ENCODE measurements at regions not wholly inside any gene's neighbourhood (a gene's known extent, or its start where the extent isn't known, plus 50 kb on each side); places are given as distances from the start of the nearest gene placed in this dataset.
"Not testable (repeated sequence)": the region's sequence is repeated elsewhere in the genome, so short reads cannot be mapped to it uniquely, and the experiment has no call there.

DNA sequence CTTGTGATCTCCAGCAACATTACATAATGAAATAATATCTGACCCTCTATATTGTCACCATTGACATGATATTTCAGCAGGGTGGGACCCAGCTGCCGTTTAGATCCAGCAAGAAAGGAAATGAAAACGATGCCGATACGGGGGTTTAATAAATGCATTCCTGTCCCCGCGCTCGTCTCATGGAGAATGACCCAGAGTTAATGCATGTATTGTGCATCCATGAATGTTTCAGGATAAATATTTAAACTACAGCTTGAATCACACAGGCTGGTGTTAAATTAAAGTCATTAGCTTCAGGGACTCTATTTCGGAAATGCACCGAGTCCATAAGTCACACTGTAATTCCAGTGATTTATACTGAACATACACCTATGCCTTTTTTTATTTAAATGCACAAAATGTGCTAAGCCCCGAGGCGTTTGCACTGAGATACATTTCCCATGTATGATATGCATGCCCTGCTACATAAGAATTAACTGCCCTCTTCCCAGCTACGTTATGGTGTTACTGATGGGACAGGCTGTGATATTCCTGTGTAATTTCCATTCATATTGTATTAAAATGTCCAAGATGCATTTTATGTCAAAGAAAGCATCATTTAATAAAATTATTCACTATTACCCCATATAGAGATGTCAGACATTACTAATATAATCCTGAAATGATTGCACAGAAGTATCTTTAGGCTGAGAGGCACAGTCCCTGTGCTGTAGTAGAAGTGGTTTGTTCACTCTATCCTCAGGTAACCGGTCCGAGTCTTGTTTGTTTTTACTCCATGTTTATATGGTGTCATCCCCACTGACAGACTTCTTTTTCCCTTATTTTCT, 109.3 kb upstream of the ZNF516 start:
- Histone ChIP-seq H3K27ac (ENCODE audit: extremely low read depth, low read depth, low read length) (no peak overlapping the region), H3K4me1 (ENCODE audit: control insufficient read depth, insufficient read depth, low read length) (no peaks in the 10 kb centered on the region), H3K36me3 (ENCODE audit: control insufficient read depth in 2 of 2, insufficient read depth in 1 of 2, low read length in 2 of 2) (no peaks in the 10 kb centered on the region), H3K4me3 (ENCODE audit: low read depth, low read length) (no peak overlapping the region), H3K9me3 (ENCODE audit: control insufficient read depth, insufficient read depth, low read depth, low read length) (no peaks in the 10 kb centered on the region)
- ChIA-PET CTCF (interaction anchor here (0.7 to 1.2 kb wide), 2 partner anchors 16 to 24 kb away, joined by 3 read pairs; no protein-coding TSS in a partner anchor), POLR2A (no interaction called here)
- TF ChIP-seq ZNF146 (tag by site-specific recombination; IDR thresholded peaks at IDR 0.05) (no peak), SCRT2 (tag by site-specific recombination; IDR thresholded peaks at IDR 0.05) (no peak), ZNF660 (tag by site-specific recombination; IDR thresholded peaks at IDR 0.05) (no peak), ZBTB7A (tag by site-specific recombination; IDR thresholded peaks at IDR 0.05; ENCODE audit: low read depth) (no peak)

DNA sequence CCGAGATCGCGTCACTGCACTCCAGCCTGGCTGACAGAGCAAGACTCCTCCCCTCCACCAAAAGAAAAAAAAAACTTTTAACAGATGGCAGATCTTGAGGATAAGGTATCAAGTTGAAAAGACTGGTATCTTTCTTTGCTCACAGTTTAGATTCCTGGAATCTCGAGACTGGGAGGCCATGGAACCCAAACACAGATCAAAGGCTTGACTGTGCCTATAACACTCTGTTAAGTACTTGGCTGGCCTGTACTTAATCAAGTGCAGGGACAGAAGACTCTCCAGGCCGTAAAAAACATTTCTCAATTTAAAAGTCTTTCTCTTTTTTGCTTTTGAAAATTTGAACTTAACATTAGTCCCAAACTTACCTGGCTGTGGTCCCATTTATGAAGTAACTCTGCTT, 107.1 kb upstream of the ZNF516 start:
- H3K9me3 ChIP-seq (ENCODE audit: control insufficient read depth, insufficient read depth, low read depth, low read length) = no peaks in the 10 kb centered on the region
- H3K36me3 ChIP-seq (ENCODE audit: control insufficient read depth in 2 of 2, insufficient read depth in 1 of 2, low read length in 2 of 2) = no peaks in the 10 kb centered on the region
- H3K27ac ChIP-seq (ENCODE audit: extremely low read depth, low read depth, low read length) = no peak overlapping the region
- H3K4me3 ChIP-seq (ENCODE audit: low read depth, low read length) = no peak overlapping the region
- no peaks in the 10 kb centered on the region for H3K4me1 ChIP-seq (ENCODE audit: control insufficient read depth, insufficient read depth, low read length)
- POLR2A ChIA-PET = no interaction called here
- CTCF ChIA-PET = no interaction called here
- no peak for TF ChIP-seq KLF16 (tag by site-specific recombination; IDR thresholded peaks at IDR 0.05)
- no peak for TF ChIP-seq ZNF211 (tag by site-specific recombination; IDR thresholded peaks at IDR 0.05; ENCODE audit: low read depth)

DNA sequence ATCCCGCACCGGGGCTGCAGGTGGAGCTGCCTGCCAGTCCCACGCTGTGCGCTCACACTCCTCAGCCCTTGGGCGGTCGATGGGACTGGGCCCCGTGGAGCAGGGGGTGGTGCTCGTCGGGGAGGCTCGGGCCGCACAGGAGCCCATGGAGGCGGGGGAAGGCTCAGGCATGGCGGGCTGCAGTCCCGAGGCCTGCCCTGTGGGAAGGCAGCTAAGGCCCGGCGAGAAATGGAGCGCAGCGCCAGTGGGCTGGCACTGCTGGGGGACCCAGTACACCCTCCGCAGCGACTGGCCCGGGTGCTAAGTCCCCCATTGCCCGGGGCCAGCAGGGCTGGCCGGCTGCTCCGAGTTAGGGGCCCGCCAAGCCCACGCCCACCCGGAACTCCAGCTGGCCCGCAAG, 105.0 kb upstream of the ZNF516 start:
- H3K4me3 ChIP-seq (ENCODE audit: low read depth, low read length); H3K27ac ChIP-seq (ENCODE audit: extremely low read depth, low read depth, low read length); H3K9me3 ChIP-seq (ENCODE audit: control insufficient read depth, insufficient read depth, low read depth, low read length); CTCF ChIA-PET; H3K4me1 ChIP-seq (ENCODE audit: control insufficient read depth, insufficient read depth, low read length); POLR2A ChIA-PET; H3K36me3 ChIP-seq (ENCODE audit: control insufficient read depth in 2 of 2, insufficient read depth in 1 of 2, low read length in 2 of 2): not testable (repeated sequence)

DNA sequence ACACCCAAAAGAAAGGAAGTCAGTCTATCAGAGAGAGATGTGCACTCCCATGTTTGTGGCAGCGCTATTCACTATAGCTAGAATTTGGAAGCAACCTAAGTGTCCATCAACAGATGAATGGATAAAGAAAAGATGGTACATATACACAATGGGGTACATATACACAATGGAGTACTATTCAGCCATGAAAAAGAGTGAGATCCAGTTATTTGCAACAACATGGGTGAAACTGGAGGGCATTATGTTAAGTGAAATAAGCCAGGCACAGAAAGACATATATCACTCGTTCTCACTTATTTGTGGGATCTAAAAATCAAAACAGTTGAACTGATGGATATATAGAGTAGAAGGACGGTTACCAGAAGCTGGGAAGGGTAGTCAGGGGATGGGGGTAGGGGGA, 99.9 kb upstream of the ZNF516 start:
- ChIA-PET POLR2A (no interaction called here), CTCF (interaction anchor here (0.7 to 1.0 kb wide), 2 partner anchors 118 to 196 kb away, joined by 3 read pairs; no protein-coding TSS in a partner anchor)
- Histone ChIP-seq H3K27ac (ENCODE audit: extremely low read depth, low read depth, low read length) (no peak overlapping the region), H3K4me3 (ENCODE audit: low read depth, low read length) (no peak overlapping the region), H3K9me3 (ENCODE audit: control insufficient read depth, insufficient read depth, low read depth, low read length) (no peaks in the 10 kb centered on the region), H3K36me3 (ENCODE audit: control insufficient read depth in 2 of 2, insufficient read depth in 1 of 2, low read length in 2 of 2) (no peaks in the 10 kb centered on the region), H3K4me1 (ENCODE audit: control insufficient read depth, insufficient read depth, low read length) (no peaks in the 10 kb centered on the region)
- TF ChIP-seq, protein P1, sequence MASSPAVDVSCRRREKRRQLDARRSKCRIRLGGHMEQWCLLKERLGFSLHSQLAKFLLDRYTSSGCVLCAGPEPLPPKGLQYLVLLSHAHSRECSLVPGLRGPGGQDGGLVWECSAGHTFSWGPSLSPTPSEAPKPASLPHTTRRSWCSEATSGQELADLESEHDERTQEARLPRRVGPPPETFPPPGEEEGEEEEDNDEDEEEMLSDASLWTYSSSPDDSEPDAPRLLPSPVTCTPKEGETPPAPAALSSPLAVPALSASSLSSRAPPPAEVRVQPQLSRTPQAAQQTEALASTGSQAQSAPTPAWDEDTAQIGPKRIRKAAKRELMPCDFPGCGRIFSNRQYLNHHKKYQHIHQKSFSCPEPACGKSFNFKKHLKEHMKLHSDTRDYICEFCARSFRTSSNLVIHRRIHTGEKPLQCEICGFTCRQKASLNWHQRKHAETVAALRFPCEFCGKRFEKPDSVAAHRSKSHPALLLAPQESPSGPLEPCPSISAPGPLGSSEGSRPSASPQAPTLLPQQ (tag by site-specific recombination; IDR thresholded peaks at IDR 0.05) = no peak
- TF ChIP-seq, protein P2, sequence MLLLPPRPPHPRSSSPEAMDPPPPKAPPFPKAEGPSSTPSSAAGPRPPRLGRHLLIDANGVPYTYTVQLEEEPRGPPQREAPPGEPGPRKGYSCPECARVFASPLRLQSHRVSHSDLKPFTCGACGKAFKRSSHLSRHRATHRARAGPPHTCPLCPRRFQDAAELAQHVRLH (tag by site-specific recombination; IDR thresholded peaks at IDR 0.05) = 0 out of 2 replicates have a peak, but pooled peaks have one; percentile 40
- peak; percentile 95 for TF ChIP-seq ZNF146 (tag by site-specific recombination; IDR thresholded peaks at IDR 0.05)

DNA sequence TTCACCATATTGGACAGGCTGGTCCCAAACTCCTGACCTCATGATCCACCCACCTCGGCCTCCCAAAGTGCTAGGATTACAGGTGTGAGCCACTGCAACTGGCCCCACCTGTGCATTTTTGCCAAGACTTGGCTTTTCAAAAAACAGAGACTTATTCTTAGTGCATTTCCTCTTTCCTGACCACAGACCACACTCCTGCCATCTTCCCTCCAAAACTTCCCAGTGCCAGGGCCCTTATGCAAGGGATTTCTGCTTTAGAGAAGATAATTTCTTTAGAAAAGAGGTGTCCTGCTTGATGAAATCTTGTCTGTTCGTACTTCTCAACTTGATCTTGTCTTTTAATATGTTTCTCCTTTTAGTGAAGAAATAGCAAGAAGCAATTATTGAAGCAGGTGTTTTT, 98.8 kb upstream of the ZNF516 start:
- Histone ChIP-seq H3K27ac (ENCODE audit: extremely low read depth, low read depth, low read length) (no peak overlapping the region), H3K4me3 (ENCODE audit: low read depth, low read length) (no peak overlapping the region), H3K36me3 (ENCODE audit: control insufficient read depth in 2 of 2, insufficient read depth in 1 of 2, low read length in 2 of 2) (no peaks in the 10 kb centered on the region), H3K4me1 (ENCODE audit: control insufficient read depth, insufficient read depth, low read length) (peaks cover 2% of the 10 kb centered on the region; the same call in 1 of the 2 replicates), H3K9me3 (ENCODE audit: control insufficient read depth, insufficient read depth, low read depth, low read length) (no peaks in the 10 kb centered on the region)
- CTCF ChIA-PET = interaction anchor here (1.2 kb wide), 1 partner anchor 195 kb away, joined by 6 read pairs; no protein-coding TSS in a partner anchor
- POLR2A ChIA-PET = no interaction called here
- TF ChIP-seq ZNF221 (tag by site-specific recombination; IDR thresholded peaks at IDR 0.05; ENCODE audit: borderline replicate concordance) (no peak), ZNF23 (tag by site-specific recombination; IDR thresholded peaks at IDR 0.05; ENCODE audit: borderline replicate concordance) (no peak), ZNF558 (tag by site-specific recombination; IDR thresholded peaks at IDR 0.05) (no peak), ZNF529 (tag by site-specific recombination; IDR thresholded peaks at IDR 0.05; ENCODE audit: insufficient replicate concordance) (no peak), KLF16 (tag by site-specific recombination; IDR thresholded peaks at IDR 0.05) (no peak), KLF7 (tag by site-specific recombination; IDR thresholded peaks at IDR 0.05; ENCODE audit: borderline replicate concordance) (no peak), MYNN (tag by site-specific recombination; IDR thresholded peaks at IDR 0.05; ENCODE audit: borderline replicate concordance) (no peak), ZNF174 (tag by site-specific recombination; IDR thresholded peaks at IDR 0.05) (no peak), ZNF473 (tag by site-specific recombination; IDR thresholded peaks at IDR 0.05) (no peak), SETDB1 (IDR thresholded peaks at IDR 0.05; ENCODE audit: insufficient read length, low read length) (no peak), ZFP41 (tag by site-specific recombination; IDR thresholded peaks at IDR 0.05; ENCODE audit: borderline replicate concordance) (no peak), ZNF624 (tag by site-specific recombination; IDR thresholded peaks at IDR 0.05) (no peak)

Measured in HEK293 (cell line).